PC-3 (cell line): ENCODE measurements at regions not wholly inside any gene's neighbourhood (a gene's known extent, or its start where the extent isn't known, plus 50 kb on each side); places are given as distances from the start of the nearest gene placed in this dataset.
A peak's percentile ranks its signal among the peaks of the same experiment; 100 is the strongest.

ENCODE experiments used
- ATAC-seq: fragments of 200-7000 bp; cut with Tn5 transposase; 2 replicates; pipeline ENCODE4 v1.9.1; 2020; ENCODE audit warnings: mild to moderate bottlenecking, moderate library complexity
- BruUV-seq: library from RNA; stranded (reverse); fragments of 400-500 nt; replicated peaks from 2 replicates; lab custom pipeline; 2021; lab: Mats Ljungman, UMichigan
- CTCF ChIA-PET: fragments of 300-600 bp; sonication (Branson Sonifier 250); formaldehyde crosslinking; loops from one replicate; lab custom pipeline; 2022; ENCODE audit warnings: antibody characterized with exemption; lab: Charles Lee
- POLR2A ChIA-PET: fragments of 300-600 bp; sonication (Branson Sonifier 250); formaldehyde crosslinking; loops from one replicate; lab custom pipeline; 2022; ENCODE audit warnings: antibody characterized with exemption; ENCODE audit not compliant: unreplicated experiment; lab: Charles Lee
- DNase-seq: peaks from one replicate; pipeline ENCODE4 v3.0.0-alpha.2; 2015
- H2AFZ ChIP-seq: fragments of 300-600 bp; sonication (generic); 2 replicates; pipeline ENCODE4 v1.6.0; 2016; ENCODE audit warnings: antibody characterized with exemption, low read length
- H3F3A ChIP-seq: fragments of 300-600 bp; sonication (generic); one replicate; pipeline ENCODE4 v1.6.0; 2017; ENCODE audit warnings: antibody characterized with exemption, low read length, control low read depth, mild to moderate bottlenecking; ENCODE audit not compliant: unreplicated experiment
- H3K27ac ChIP-seq: fragments of 300-600 bp; sonication (generic); 2 replicates; pipeline ENCODE4 v1.5.1; 2016; ENCODE audit warnings: mild to moderate bottlenecking, low read length
- H3K27me3 ChIP-seq: fragments of 300-600 bp; sonication (generic); 2 replicates; pipeline ENCODE4 v1.6.1; 2016; ENCODE audit warnings: low read length, mixed read lengths
- H3K36me3 ChIP-seq: fragments of 300-600 bp; sonication (generic); 2 replicates; pipeline ENCODE4 v1.6.1; 2016; ENCODE audit warnings: low read depth, mixed run types, low read length, mixed read lengths
- H3K4me1 ChIP-seq: fragments of 300-600 bp; sonication (generic); 2 replicates; pipeline ENCODE4 v1.5.1; 2016; ENCODE audit warnings: low read length; ENCODE audit not compliant: insufficient read depth
- H3K4me2 ChIP-seq: fragments of 300-600 bp; sonication (generic); 2 replicates; pipeline ENCODE4 v1.6.0; 2016; ENCODE audit warnings: low read length
- H3K4me3 ChIP-seq: fragments of 300-600 bp; sonication (generic); 2 replicates; pipeline ENCODE4 v1.5.1; 2016; ENCODE audit warnings: mild to moderate bottlenecking, low read length, mixed read lengths
- H3K79me2 ChIP-seq: fragments of 300-600 bp; sonication (generic); 2 replicates; pipeline ENCODE4 v1.6.1; 2017; ENCODE audit warnings: low read length, mixed read lengths
- H3K9ac ChIP-seq: fragments of 300-600 bp; sonication (generic); 2 replicates; pipeline ENCODE4 v1.6.0; 2016; ENCODE audit warnings: mild to moderate bottlenecking, low read length
- H3K9me2 ChIP-seq: fragments of 300-600 bp; sonication (generic); replicated peaks from 2 replicates; pipeline ENCODE4 v1.6.1; 2016; ENCODE audit warnings: mixed run types, low read length, mixed read lengths
- H3K9me3 ChIP-seq: fragments of 300-600 bp; sonication (generic); 2 replicates; pipeline ENCODE4 v1.6.1; 2016; ENCODE audit warnings: low read length, mixed read lengths
- H4K20me1 ChIP-seq: fragments of 300-600 bp; sonication (generic); 2 replicates; pipeline ENCODE4 v1.6.1; 2016; ENCODE audit warnings: low read length, mixed read lengths
- CTCF ChIP-seq: fragments of 300-600 bp; sonication (generic); conservative IDR thresholded peaks from 2 replicates; pipeline ENCODE4 v1.5.1; 2017; ENCODE audit warnings: antibody characterized with exemption, low read depth, mild to moderate bottlenecking, low read length
- EZH2 ChIP-seq: fragments of 300-600 bp; sonication (generic); IDR thresholded peaks from one replicate; pipeline ENCODE4 v1.6.1; 2017; ENCODE audit warnings: antibody characterized with exemption, mild to moderate bottlenecking, low read length; ENCODE audit not compliant: unreplicated experiment
- EZH2phosphoT487 ChIP-seq: fragments of 300-600 bp; sonication (generic); IDR thresholded peaks from 2 replicates; pipeline ENCODE4 v1.6.1; 2018; ENCODE audit warnings: mild to moderate bottlenecking, antibody characterized with exemption, low read length, borderline replicate concordance
- intact Hi-C: fragments of 100-400 bp; cut with micrococcal nuclease; formaldehyde crosslinking; loops from 2 replicates; pipeline ENCODE4 v1.9.0; 2023

GRCh38 chr5:96088706-96089498, 127.3 kb upstream of the ELL2 start:
- no peaks in the 10 kb centered on the region for H4K20me1 ChIP-seq
- H3K4me3 ChIP-seq = no peak overlapping the region
- intact Hi-C loops = no loop called here
- H3K9me2 ChIP-seq = no peaks in the 10 kb centered on the region
- H3K4me1 ChIP-seq = peaks cover 33% of the 10 kb centered on the region
- no peak overlapping the region for H3K4me2 ChIP-seq
- no peak overlapping the region for H2AFZ ChIP-seq
- no peaks in the 10 kb centered on the region for H3K27me3 ChIP-seq
- H3K79me2 ChIP-seq = no peaks in the 10 kb centered on the region
- CTCF ChIA-PET = no interaction called here
- BruUV-seq = no TSS peak
- no peaks in the 10 kb centered on the region for H3K9me3 ChIP-seq
- H3K9ac ChIP-seq = no peak overlapping the region
- no peak for TF ChIP-seq EZH2
- no peak for TF ChIP-seq EZH2phosphoT487
- no peak for TF ChIP-seq CTCF
- POLR2A ChIA-PET = no interaction called here
- DNase-seq (no peak), ATAC-seq (no peak)
- H3K36me3 ChIP-seq = no peaks in the 10 kb centered on the region
- H3K27ac ChIP-seq = no peak overlapping the region
- peaks cover 6% of the 10 kb centered on the region for H3F3A ChIP-seq

- Histone ChIP-seq H2AFZ (no peak overlapping the region), H3K79me2 (no peaks in the 10 kb centered on the region), H3K9me3 (no peaks in the 10 kb centered on the region), H3K27me3 (no peaks in the 10 kb centered on the region), H3K4me3 (no peak overlapping the region), H3K27ac (no peak overlapping the region), H3F3A (no peaks in the 10 kb centered on the region), H3K9ac (no peak overlapping the region), H4K20me1 (no peaks in the 10 kb centered on the region), H3K9me2 (no peaks in the 10 kb centered on the region), H3K36me3 (no peaks in the 10 kb centered on the region), H3K4me1 (peaks cover 23% of the 10 kb centered on the region), H3K4me2 (no peak overlapping the region)
- no TSS peak for BruUV-seq
- intact Hi-C loops = no loop called here
- DNase-seq (no peak), ATAC-seq (no peak)
- TF ChIP-seq EZH2phosphoT487 = no peak
- no peak for TF ChIP-seq CTCF
- TF ChIP-seq EZH2 = no peak
- ChIA-PET CTCF (no interaction called here), POLR2A (no interaction called here)
Observed at GRCh38 chr5:96087939-96088338, 126.3 kb upstream of the ELL2 start.

GRCh38 chr5:96084874-96085506, 123.3 kb upstream of the ELL2 start:
- TF ChIP-seq EZH2 (no peak), CTCF (no peak), EZH2phosphoT487 (no peak)
- Histone ChIP-seq H3K79me2 (no peaks in the 10 kb centered on the region), H3K4me1 (peaks cover 25% of the 10 kb centered on the region), H3K4me2 (no peak overlapping the region), H3K4me3 (no peak overlapping the region), H3K27ac (no peak overlapping the region), H3K36me3 (no peaks in the 10 kb centered on the region), H3F3A (no peaks in the 10 kb centered on the region), H3K9ac (no peak overlapping the region), H4K20me1 (no peaks in the 10 kb centered on the region), H3K9me3 (no peaks in the 10 kb centered on the region), H3K9me2 (no peaks in the 10 kb centered on the region), H2AFZ (no peak overlapping the region), H3K27me3 (no peaks in the 10 kb centered on the region)
- DNase-seq (peak; percentile 25), ATAC-seq (peak; percentile 56)
- intact Hi-C loops = no loop called here
- ChIA-PET POLR2A (no interaction called here), CTCF (no interaction called here)
- no TSS peak for BruUV-seq
